ENCODE measurements at regions not wholly inside any gene's neighbourhood (a gene's known extent, or its start where the extent isn't known, plus 50 kb on each side); places are given as distances from the start of the nearest gene placed in this dataset.

- no peak overlapping the region for H2BK12ac ChIP-seq (ENCODE audit: insufficient read length, low read depth, low read length)
- H3K27ac Mint-ChIP-seq = no peak overlapping the region
- H3K23me2 ChIP-seq (ENCODE audit: insufficient read length, low read depth, low read length, poor library complexity, severe bottlenecking) = no peaks in the 10 kb centered on the region
- no peaks in the 10 kb centered on the region for H3K79me1 ChIP-seq (ENCODE audit: insufficient read depth, low read depth, low read length, poor library complexity, severe bottlenecking)
- H4K8ac ChIP-seq (replicated peaks; ENCODE audit: insufficient read length, low read depth, low read length) = no peak overlapping the region
- no peak overlapping the region for H3K23ac ChIP-seq (ENCODE audit: insufficient read length, low read depth, low read length)
- no peak overlapping the region for H3K4me3 Mint-ChIP-seq
- no peak overlapping the region for H3K14ac ChIP-seq (ENCODE audit: insufficient read depth, low read length)
- no peaks in the 10 kb centered on the region for H3K4me1 ChIP-seq (ENCODE audit: insufficient read depth, low read length)
- H3K9ac ChIP-seq (ENCODE audit: extremely low read depth, insufficient read length, low read length) = no peak overlapping the region
- H3K18ac ChIP-seq (ENCODE audit: insufficient read length, low read depth, low read length) = no peak overlapping the region
- no CpG with 5 or more reads among the region's 2 CpGs for WGBS (ENCODE audit: extremely low coverage, insufficient read length, low lambda C conversion rate)
- no peak overlapping the region for H2AFZ ChIP-seq (ENCODE audit: low read length)
- H3K36me3 Mint-ChIP-seq (ENCODE audit: insufficient read depth in 1 of 3, low read depth in 3 of 3) = no peaks in the 10 kb centered on the region; a peak in 1 of 7 replicates
- H2BK15ac ChIP-seq (ENCODE audit: low read depth, low read length) = no peak overlapping the region
- no peak overlapping the region for H4K91ac ChIP-seq (ENCODE audit: insufficient read length, low read depth, low read length)
- H2BK20ac ChIP-seq (ENCODE audit: low read depth, low read length, poor library complexity, severe bottlenecking) = no peak overlapping the region
- no peak overlapping the region for H3K56ac ChIP-seq (ENCODE audit: insufficient read length, low read depth, low read length)
- no peaks in the 10 kb centered on the region for H3K79me2 ChIP-seq (ENCODE audit: insufficient read depth, low read length)
- no peak overlapping the region for H3K4ac ChIP-seq (ENCODE audit: low read depth, low read length)
- H3K27ac ChIP-seq (ENCODE audit: insufficient read length, low read depth, low read length) = no peak overlapping the region
- H3K9me3 Mint-ChIP-seq = no peaks in the 10 kb centered on the region
- no peak overlapping the region for H3K4me2 ChIP-seq (ENCODE audit: insufficient read depth, insufficient read length, low read length)
- H3K4me1 Mint-ChIP-seq = no peaks in the 10 kb centered on the region
- H3K9me3 ChIP-seq (ENCODE audit: control insufficient read depth, low read depth, low read length) = no peaks in the 10 kb centered on the region
- H4K20me1 ChIP-seq (ENCODE audit: control insufficient read depth, insufficient read depth, insufficient read length) = no peaks in the 10 kb centered on the region
- H4K5ac ChIP-seq (ENCODE audit: insufficient read length, low read depth, low read length) = no peak overlapping the region
- no peak for DNase-seq
- H3K27me3 ChIP-seq (ENCODE audit: insufficient read depth, low read length) = no peaks in the 10 kb centered on the region
- H2BK120ac ChIP-seq (ENCODE audit: low read depth, low read length, poor library complexity, severe bottlenecking) = no peak overlapping the region
- no peak overlapping the region for H2AK5ac ChIP-seq (ENCODE audit: insufficient read length, low read length)
- H3T11ph ChIP-seq (ENCODE audit: low read length) = no peak overlapping the region
- no peak overlapping the region for H2BK5ac ChIP-seq (ENCODE audit: insufficient read length, low read length)
- peaks cover 2% of the 10 kb centered on the region; the same call in 1 of the 2 replicates for H3K27me3 Mint-ChIP-seq (ENCODE audit: low read depth)
- TF ChIP-seq, protein P1, sequence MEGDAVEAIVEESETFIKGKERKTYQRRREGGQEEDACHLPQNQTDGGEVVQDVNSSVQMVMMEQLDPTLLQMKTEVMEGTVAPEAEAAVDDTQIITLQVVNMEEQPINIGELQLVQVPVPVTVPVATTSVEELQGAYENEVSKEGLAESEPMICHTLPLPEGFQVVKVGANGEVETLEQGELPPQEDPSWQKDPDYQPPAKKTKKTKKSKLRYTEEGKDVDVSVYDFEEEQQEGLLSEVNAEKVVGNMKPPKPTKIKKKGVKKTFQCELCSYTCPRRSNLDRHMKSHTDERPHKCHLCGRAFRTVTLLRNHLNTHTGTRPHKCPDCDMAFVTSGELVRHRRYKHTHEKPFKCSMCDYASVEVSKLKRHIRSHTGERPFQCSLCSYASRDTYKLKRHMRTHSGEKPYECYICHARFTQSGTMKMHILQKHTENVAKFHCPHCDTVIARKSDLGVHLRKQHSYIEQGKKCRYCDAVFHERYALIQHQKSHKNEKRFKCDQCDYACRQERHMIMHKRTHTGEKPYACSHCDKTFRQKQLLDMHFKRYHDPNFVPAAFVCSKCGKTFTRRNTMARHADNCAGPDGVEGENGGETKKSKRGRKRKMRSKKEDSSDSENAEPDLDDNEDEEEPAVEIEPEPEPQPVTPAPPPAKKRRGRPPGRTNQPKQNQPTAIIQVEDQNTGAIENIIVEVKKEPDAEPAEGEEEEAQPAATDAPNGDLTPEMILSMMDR (conservative IDR thresholded peaks at IDR 0.05) = no peak
These were observed 674.3 kb downstream of the ACTL7B start for GRCh38 chr9:108181441-108181840.
